ENCODE measurements at regions not wholly inside any gene's neighbourhood (a gene's known extent, or its start where the extent isn't known, plus 50 kb on each side); places are given as distances from the start of the nearest gene placed in this dataset.

DNA sequence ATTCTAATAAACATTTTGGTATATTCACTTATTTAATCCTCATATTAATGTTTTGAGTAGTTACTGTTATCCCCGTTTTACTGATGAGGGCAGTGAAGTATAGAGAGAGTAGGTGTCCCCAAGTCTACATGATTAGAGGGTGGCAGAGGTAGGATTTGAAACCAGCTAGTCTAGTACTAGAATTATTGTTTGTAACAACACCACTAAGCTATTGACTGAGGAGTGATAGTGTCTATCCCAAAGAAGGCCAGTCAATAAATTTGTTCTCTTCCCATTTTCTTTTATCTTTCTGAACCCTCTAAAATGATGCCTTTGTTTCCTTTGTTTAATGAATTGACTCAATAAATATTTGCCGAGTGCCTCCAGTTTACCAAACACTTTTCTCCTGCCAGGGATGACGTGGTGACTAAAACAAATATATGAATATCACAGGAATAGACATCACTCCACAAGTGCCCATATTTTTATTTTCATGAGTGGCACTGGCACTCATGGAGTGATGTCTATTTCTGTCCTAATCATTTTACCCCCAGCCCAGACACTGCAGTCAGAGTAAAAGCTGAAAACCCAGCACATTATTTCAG lies 247.5 kb downstream of the SLC16A7 start:
- TF ChIP-seq, protein P1, sequence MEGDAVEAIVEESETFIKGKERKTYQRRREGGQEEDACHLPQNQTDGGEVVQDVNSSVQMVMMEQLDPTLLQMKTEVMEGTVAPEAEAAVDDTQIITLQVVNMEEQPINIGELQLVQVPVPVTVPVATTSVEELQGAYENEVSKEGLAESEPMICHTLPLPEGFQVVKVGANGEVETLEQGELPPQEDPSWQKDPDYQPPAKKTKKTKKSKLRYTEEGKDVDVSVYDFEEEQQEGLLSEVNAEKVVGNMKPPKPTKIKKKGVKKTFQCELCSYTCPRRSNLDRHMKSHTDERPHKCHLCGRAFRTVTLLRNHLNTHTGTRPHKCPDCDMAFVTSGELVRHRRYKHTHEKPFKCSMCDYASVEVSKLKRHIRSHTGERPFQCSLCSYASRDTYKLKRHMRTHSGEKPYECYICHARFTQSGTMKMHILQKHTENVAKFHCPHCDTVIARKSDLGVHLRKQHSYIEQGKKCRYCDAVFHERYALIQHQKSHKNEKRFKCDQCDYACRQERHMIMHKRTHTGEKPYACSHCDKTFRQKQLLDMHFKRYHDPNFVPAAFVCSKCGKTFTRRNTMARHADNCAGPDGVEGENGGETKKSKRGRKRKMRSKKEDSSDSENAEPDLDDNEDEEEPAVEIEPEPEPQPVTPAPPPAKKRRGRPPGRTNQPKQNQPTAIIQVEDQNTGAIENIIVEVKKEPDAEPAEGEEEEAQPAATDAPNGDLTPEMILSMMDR (IDR thresholded peaks at IDR 0.05; ENCODE audit: low read depth, low read length), result no peak
- no peak for TF ChIP-seq EZH2phosphoT487 (IDR thresholded peaks at IDR 0.05; ENCODE audit: low read depth)

Data from OCI-LY3 (cell line).